HepG2 (cell line): ENCODE measurements at regions not wholly inside any gene's neighbourhood (a gene's known extent, or its start where the extent isn't known, plus 50 kb on each side); places are given as distances from the start of the nearest gene placed in this dataset.

Source experiments
- ATF1 ChIP-seq: IDR thresholded peaks from 2 replicates; pipeline ENCODE4 v1.6.1; 2016; ENCODE audit warnings: mild to moderate bottlenecking, control low read depth
- BHLHE40 ChIP-seq: IDR thresholded peaks from 2 replicates; pipeline ENCODE4 v1.6.1; 2011; ENCODE audit warnings: low read length, improper control_type of control experiment
- CTCF ChIP-seq: sonication (generic); formaldehyde crosslinking; IDR thresholded peaks from 2 replicates; pipeline ENCODE4 v1.5.0; 2020; ENCODE audit warnings: mild to moderate bottlenecking, missing genetic modification reagents, moderate library complexity
- EZH2 ChIP-seq: conservative IDR thresholded peaks from 2 replicates; pipeline ENCODE4 v1.6.1; 2012; ENCODE audit warnings: mild to moderate bottlenecking, low read depth, low read length, moderate library complexity
- MXD4 ChIP-seq: IDR thresholded peaks from 2 replicates; pipeline ENCODE4 v1.6.1; 2016; ENCODE audit warnings: mild to moderate bottlenecking, missing biosample characterization, missing genetic modification reagents
- MXI1 ChIP-seq: IDR thresholded peaks from 3 replicates; pipeline ENCODE4 v1.6.1; 2012; ENCODE audit warnings: low read depth, low read length, inconsistent platforms, borderline replicate concordance
- POGZ ChIP-seq: sonication (generic); formaldehyde crosslinking; IDR thresholded peaks from 2 replicates; pipeline ENCODE4 v1.4.0; 2020; ENCODE audit warnings: mild to moderate bottlenecking, missing genetic modification reagents
- RFX5 ChIP-seq: IDR thresholded peaks from 2 replicates; pipeline ENCODE4 v1.6.1; 2011; ENCODE audit warnings: low read depth, low read length, improper control_type of control experiment
- TCF7L2 ChIP-seq: IDR thresholded peaks from 2 replicates; pipeline ENCODE4 v1.6.1; 2011; ENCODE audit warnings: mild to moderate bottlenecking, low read depth, low read length, moderate library complexity
- WIZ ChIP-seq: sonication (generic); formaldehyde crosslinking; IDR thresholded peaks from 2 replicates; pipeline ENCODE4 v1.5.1; 2020; ENCODE audit warnings: mild to moderate bottlenecking, missing genetic modification reagents
- ZBTB1 ChIP-seq: sonication (generic); formaldehyde crosslinking; IDR thresholded peaks from 2 replicates; pipeline ENCODE4 v1.4.0; 2020; ENCODE audit warnings: missing genetic modification reagents, borderline replicate concordance
- ZNF24 ChIP-seq: fragments of 450-650 bp; IDR thresholded peaks from 2 replicates; pipeline ENCODE4 v1.6.1; 2017; ENCODE audit warnings: antibody characterized with exemption, mild to moderate bottlenecking
- ZNF263 ChIP-seq: sonication (generic); formaldehyde crosslinking; IDR thresholded peaks from 2 replicates; pipeline ENCODE4 v1.4.0; 2020; ENCODE audit warnings: missing genetic modification reagents
- ZSCAN5A ChIP-seq: sonication (generic); formaldehyde crosslinking; IDR thresholded peaks from 2 replicates; pipeline ENCODE4 v1.8.0; 2022; ENCODE audit warnings: mild to moderate bottlenecking, missing genetic modification reagents, borderline replicate concordance

GRCh38 chr3:56985878-56986277, 74.6 kb upstream of the SPATA12 start:
- TF ChIP-seq ZNF263 (CRISPR knock-in tag) (no peak), ATF1 (CRISPR knock-in tag) (no peak), MXI1 (no peak), CTCF (CRISPR knock-in tag) (no peak), ZNF24 (no peak), WIZ (CRISPR knock-in tag) (no peak), MXD4 (CRISPR knock-in tag) (no peak), BHLHE40 (no peak), POGZ (CRISPR knock-in tag) (no peak), TCF7L2 (no peak), ZSCAN5A (CRISPR knock-in tag) (no peak), EZH2 (no peak), ZBTB1 (no peak), RFX5 (no peak)
